H1 (cell line): ENCODE measurements at regions not wholly inside any gene's neighbourhood (a gene's known extent, or its start where the extent isn't known, plus 50 kb on each side); places are given as distances from the start of the nearest gene placed in this dataset.

Experiments
- CHD2 ChIP-seq: IDR thresholded peaks from 2 replicates; pipeline ENCODE4 v1.6.1; 2012; ENCODE audit warnings: low read length, improper control_type of control experiment
- CREB1 ChIP-seq: IDR thresholded peaks from 2 replicates; pipeline ENCODE4 v1.6.1; 2012; ENCODE audit warnings: inconsistent platforms
- EGR1 ChIP-seq: IDR thresholded peaks from 2 replicates; pipeline ENCODE4 v1.6.1; 2011; ENCODE audit warnings: low read depth, low read length, borderline replicate concordance
- EP300 ChIP-seq, 2 experiments: IDR thresholded peaks; 1 replicate in 1 of 2; 2 replicates in 1 of 2; pipeline ENCODE4 v1.6.1; 2011 to 2012; ENCODE audit warnings: low read depth in 2 of 2, low read length in 2 of 2, mild to moderate bottlenecking in 2 of 2, borderline replicate concordance in 1 of 2, inconsistent platforms in 1 of 2, moderate library complexity in 1 of 2
- GABPA ChIP-seq: IDR thresholded peaks from 2 replicates; pipeline ENCODE4 v1.6.1; 2011; ENCODE audit warnings: mild to moderate bottlenecking, low read length, moderate library complexity, borderline replicate concordance; ENCODE audit not compliant: insufficient read depth
- JUND ChIP-seq: IDR thresholded peaks from 2 replicates; pipeline ENCODE4 v1.6.1; 2011; ENCODE audit warnings: mild to moderate bottlenecking, improper control_type of control experiment, low read length
- KDM1A ChIP-seq: fragments of 200-600, 300-600 bp; sonication (generic); IDR thresholded peaks from 2 replicates; pipeline ENCODE4 v1.7.1; 2016; ENCODE audit warnings: mild to moderate bottlenecking, low read length, borderline replicate concordance
- PHF8 ChIP-seq: fragments of 200-600 bp; sonication (generic); conservative IDR thresholded peaks from 2 replicates; pipeline ENCODE4 v1.7.1; 2012; ENCODE audit warnings: low read depth, mild to moderate bottlenecking, inconsistent platforms, low read length, moderate library complexity
- POLR2A ChIP-seq, 2 experiments: IDR thresholded peaks; 1 replicate in 1 of 2; 2 replicates in 1 of 2; pipeline ENCODE4 v1.6.1; 2011; ENCODE audit warnings: low read depth in 2 of 2, low read length in 2 of 2, mild to moderate bottlenecking in 2 of 2; ENCODE audit errors: control extremely low read depth in 1 of 2
- POLR2AphosphoS5 ChIP-seq: IDR thresholded peaks from 2 replicates; pipeline ENCODE4 v1.6.1; 2011; ENCODE audit warnings: low read depth, low read length
- RFX5 ChIP-seq: IDR thresholded peaks from 2 replicates; pipeline ENCODE4 v1.6.1; 2011; ENCODE audit warnings: low read depth, low read length, improper control_type of control experiment, borderline replicate concordance
- SUZ12 ChIP-seq: fragments of 200-600 bp; sonication (generic); IDR thresholded peaks from 2 replicates; pipeline ENCODE4 v1.6.1; 2012; ENCODE audit warnings: mild to moderate bottlenecking, inconsistent platforms, low read length, moderate library complexity, mixed read lengths
- TF ChIP-seq, protein P1 (sequence below), 3 experiments: IDR thresholded peaks; 1 replicate in 2 of 3; 2 replicates in 1 of 3; pipeline versions ENCODE4 v1.5.1 to v1.6.1; 2011; ENCODE audit warnings: low read length in 3 of 3, mild to moderate bottlenecking in 3 of 3, inconsistent platforms in 2 of 3, low read depth in 1 of 3, moderate library complexity in 1 of 3; ENCODE audit not compliant: insufficient read depth in 1 of 3; ENCODE audit errors: control extremely low read depth in 1 of 3

DNA sequence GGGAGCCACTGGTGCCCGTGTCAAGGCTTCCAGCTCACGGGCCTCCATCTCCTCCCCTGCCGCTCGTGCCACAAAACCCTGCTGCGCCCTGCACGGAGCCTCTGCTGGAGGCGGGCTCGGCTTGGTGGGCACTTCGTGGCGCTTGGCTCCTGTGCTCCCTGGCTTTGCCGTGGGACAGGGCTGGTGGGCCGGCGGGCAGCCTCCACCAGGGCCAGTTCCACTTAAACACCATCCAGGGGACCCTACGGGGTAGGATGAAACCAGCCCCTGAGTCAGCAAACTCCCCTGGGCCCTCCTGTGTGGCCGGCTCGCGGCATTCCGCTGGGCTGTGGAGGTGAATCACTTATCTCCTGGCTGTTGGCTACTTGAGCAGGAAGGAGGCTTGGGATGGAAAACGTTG, 1304.6 kb downstream of the BRD1 start:
- TF ChIP-seq EGR1, result no peak
- no peak for TF ChIP-seq JUND
- TF ChIP-seq CHD2, result no peak
- no peak for TF ChIP-seq POLR2A (IDR thresholded peaks at IDR 0.05; ENCODE audit: control extremely low read depth in 1 of 2, low read depth in 2 of 2, low read length in 2 of 2)
- TF ChIP-seq, protein P1, sequence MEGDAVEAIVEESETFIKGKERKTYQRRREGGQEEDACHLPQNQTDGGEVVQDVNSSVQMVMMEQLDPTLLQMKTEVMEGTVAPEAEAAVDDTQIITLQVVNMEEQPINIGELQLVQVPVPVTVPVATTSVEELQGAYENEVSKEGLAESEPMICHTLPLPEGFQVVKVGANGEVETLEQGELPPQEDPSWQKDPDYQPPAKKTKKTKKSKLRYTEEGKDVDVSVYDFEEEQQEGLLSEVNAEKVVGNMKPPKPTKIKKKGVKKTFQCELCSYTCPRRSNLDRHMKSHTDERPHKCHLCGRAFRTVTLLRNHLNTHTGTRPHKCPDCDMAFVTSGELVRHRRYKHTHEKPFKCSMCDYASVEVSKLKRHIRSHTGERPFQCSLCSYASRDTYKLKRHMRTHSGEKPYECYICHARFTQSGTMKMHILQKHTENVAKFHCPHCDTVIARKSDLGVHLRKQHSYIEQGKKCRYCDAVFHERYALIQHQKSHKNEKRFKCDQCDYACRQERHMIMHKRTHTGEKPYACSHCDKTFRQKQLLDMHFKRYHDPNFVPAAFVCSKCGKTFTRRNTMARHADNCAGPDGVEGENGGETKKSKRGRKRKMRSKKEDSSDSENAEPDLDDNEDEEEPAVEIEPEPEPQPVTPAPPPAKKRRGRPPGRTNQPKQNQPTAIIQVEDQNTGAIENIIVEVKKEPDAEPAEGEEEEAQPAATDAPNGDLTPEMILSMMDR (IDR thresholded peaks at IDR 0.05; ENCODE audit: control extremely low read depth in 1 of 3, insufficient read depth in 1 of 3, low read depth in 1 of 3, low read length in 3 of 3), result no peak
- no peak for TF ChIP-seq SUZ12
- no peak for TF ChIP-seq RFX5
- TF ChIP-seq EP300 (IDR thresholded peaks at IDR 0.05; ENCODE audit: borderline replicate concordance in 1 of 2, low read depth in 2 of 2, low read length in 2 of 2), result no peak
- TF ChIP-seq PHF8, result no peak
- no peak for TF ChIP-seq CREB1
- no peak for TF ChIP-seq KDM1A
- no peak for TF ChIP-seq POLR2AphosphoS5
- no peak for TF ChIP-seq GABPA
